HK-2 (cell line): ENCODE measurements at regions not wholly inside any gene's neighbourhood (a gene's known extent, or its start where the extent isn't known, plus 50 kb on each side); places are given as distances from the start of the nearest gene placed in this dataset.
"Not testable (repeated sequence)": the region's sequence is repeated elsewhere in the genome, so short reads cannot be mapped to it uniquely, and the experiment has no call there.

Experiments used
- DNase-seq: peaks from one replicate; pipeline ENCODE4 v3.0.0-alpha.2; 2018; ENCODE audit not compliant: unreplicated experiment

DNA sequence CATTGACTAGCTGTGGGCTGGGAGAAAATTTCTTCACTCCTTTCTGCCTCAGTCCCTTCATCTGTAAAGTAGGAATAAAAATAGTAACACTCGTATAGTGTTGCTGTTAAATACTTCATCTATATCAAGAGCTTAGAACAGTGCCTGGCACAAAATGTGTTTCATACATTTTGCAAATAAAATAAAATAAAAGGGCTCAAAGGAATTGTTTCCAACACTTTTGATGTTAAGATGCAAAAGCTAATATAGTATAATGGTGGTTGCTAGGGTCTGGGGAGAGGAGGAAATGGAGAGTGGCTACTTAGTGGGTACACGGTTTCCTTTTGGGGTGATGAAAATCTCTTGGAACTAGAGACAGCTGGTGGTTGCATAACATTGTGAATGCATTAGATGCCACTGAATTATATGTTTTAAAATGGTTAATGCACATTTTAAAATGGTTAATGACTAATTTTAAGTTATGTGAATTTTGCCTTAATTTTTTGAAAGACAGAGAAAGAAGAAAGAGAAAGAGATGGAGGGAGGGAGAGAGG, 542.1 kb upstream of the ID2 start:
- no peak for DNase-seq

DNA sequence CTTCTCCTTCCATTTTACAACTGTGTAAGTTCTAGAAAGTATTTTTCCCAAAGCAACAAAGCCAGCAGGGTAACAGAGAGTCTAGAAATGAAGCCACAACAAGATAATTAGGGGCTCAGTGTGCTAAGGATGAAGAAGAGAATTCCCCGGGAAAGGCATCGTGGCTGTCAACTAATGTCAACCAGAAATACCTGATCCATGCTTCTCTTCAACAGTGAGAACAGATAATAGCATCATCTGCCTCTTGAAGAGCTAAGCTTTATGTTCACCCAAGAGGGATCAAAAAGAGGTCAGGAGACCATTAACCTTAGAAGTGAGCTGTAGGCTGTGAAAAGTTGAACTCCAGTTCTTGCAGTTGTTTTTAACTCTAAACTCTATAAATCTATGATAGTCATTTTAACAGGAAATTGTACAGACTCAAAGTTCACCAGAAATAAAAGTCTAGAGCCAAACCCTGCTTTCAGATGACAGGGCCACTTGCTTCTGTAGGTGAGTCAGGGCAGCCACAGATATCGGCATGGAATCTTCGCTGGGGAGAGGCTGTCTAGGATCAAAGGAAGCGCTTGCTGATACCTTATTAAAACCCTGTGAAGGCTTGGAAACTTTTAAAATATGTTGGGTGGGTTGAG, 540.7 kb upstream of the ID2 start:
- DNase-seq = no peak

DNA sequence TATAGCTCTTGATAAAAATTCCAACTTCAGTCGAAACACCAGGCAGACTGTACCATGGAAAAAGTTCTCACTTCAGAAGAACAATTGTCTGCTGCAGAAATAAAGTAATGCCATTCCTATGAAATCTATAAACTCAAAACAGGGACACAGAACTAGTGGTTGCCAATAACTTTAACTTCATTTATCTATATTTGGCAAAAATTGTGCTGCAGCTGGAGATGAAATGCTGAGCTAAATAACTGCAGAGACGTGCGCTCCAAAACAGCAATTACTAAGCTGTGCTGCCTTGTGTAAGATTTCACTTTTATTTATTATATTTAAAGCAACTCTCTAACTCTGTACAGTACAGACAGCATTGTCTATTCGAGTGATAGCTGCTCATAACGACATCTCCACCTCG, 540.1 kb upstream of the ID2 start:
- DNase-seq = no peak

DNA sequence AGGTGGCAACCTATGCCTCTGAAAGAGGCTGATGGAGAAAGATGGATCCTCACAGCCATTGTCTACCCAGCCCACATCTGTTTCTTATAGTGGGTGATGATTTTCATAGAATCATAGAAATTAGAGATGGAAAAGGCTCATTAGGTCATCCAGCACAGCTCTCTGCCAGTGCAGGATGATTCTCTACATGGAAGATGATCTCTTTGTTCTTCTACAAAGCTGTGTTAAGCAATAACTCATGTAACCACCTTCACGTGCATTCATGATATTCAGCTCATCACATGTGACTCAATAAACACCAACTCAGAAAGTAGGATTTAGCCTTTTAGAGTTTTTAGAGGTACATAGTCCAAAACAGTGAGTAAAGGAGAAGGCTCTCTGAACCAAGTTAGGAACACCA, 539.4 kb upstream of the ID2 start:
- no peak for DNase-seq

DNA sequence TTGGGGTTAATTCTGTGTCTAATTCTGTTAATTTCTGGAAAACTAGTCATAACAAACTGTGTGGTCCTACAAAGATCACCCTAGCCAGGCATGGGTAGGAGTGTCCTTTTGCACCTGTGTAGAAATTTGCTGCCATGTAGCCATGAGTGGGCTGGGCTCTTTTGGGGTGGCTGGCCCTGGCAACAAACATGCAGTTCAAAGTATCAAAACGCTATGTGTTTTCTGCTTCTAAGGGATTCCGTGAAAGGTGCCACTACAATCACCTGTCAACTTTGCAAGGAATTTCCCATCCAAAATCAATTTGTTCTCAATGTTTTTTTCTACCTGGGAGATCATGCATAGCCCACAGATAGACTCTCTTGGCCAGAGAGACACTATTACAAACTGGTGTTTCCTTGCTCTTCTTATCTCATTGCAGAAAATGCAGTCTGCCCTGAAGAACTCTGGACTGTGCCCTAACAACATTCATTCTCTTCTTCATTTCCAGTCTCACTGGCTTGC, 537.7 kb upstream of the ID2 start:
- no peak for DNase-seq

DNA sequence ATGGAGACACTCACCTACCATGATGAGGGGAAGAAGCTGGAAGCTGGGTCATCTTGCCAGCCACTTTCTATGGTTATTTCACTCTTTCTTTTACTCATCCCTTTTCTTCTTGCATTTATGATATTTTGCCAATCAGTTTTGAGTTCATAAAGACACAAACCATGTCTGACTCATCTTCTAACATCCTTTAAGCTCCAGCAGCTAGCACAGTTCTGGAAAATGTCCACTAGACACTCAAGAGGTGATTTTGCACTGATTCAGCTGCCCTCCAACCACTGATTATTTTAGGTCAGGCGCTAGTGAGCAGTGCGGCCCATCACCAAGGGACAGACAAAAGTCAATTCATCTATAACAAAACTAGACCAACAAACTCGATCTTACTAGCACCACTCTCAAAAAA, 537.1 kb upstream of the ID2 start:
- no peak for DNase-seq

DNA sequence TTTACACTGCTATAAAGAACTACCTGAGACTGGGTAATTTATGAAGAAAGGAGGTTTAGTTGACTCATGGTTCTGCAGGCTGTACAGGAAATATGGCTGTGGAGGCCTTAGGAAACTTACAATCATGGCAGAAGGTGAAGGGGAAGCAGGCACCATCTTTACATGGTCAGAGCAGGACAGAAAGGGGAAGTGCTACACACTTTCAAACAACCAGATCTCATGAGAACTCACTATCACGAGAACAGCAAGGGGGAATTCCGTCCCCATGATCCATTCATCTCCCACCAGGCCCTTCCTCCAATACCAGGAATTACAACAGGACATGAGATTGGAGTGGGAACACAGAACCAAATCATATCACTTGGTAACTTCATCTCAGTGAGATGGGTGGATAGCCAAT, 536.5 kb upstream of the ID2 start:
- DNase-seq = not testable (repeated sequence)

DNA sequence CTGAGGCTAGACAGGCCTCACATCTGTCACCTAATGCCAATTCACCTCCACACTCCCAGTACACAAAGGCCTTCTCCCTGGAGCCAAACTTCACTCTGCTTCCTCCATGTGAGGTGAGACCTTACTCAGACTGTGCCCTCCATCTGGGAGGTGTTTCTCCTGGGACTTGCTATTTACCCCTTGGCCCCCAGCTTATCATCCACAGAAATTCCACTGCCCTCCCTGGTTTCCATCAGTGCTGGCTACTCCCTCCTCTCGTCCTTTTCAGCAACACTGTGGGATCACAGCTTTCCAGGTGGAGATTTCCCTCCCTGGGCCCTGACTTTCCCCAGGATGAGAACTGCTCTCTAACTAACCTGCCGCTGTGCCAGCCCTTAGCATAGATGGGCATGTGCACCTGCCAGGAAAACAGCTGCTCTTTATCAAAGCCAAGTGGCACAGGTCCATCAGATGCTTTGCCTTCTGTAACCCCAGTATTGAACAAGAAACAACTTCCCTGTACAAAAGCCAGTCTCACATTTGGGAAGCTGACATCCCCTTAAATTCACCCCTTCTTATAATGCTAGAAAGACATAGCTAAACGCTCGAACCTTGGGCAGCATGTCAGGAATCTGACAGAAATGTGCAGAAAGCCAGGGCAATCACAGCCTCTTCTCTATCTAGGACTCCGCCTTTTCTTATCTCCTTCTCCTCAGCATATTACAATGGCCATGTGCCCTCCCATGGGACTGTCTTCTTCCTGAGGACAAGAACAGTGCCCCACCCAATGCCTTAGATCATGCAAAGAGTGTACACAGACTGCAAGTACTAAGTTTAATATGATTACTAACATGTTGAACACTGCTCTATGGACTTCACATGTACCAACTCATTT, 535.5 kb upstream of the ID2 start:
- DNase-seq = no peak

DNA sequence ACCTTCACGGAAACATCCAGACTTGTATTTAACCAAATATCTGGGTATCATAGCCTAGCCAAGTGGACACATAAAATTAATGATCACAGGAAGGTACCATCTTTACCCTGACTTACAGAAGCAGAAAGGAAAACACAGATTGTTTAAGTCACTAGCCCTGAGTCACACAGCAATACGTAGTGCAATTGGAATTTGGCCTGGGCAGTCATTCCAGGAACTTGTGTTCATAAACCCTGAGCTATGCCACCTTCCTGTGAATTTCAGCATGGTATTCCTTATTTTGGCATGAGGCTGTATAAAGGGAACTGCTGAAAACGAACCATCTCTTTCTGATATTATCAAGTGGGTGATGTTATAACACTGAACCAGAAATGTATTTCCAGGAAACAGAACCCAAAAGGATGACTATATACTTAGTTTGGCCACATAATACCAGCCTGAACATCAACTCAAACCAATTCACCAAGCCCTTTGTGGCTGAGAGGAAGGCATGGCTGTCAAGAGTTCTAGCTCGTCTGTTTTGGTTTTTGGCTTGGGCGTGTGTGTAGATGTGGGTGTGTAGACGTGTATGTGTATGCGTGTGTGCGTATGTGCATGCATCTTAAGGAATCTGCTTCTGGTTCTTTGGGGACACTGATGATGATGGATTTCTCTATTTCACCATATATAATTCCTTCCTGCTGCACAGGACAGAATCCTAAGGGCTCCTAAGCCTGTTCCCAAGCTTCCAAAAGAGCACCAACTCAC, 533.4 kb upstream of the ID2 start:
- peak; percentile 8 for DNase-seq

DNA sequence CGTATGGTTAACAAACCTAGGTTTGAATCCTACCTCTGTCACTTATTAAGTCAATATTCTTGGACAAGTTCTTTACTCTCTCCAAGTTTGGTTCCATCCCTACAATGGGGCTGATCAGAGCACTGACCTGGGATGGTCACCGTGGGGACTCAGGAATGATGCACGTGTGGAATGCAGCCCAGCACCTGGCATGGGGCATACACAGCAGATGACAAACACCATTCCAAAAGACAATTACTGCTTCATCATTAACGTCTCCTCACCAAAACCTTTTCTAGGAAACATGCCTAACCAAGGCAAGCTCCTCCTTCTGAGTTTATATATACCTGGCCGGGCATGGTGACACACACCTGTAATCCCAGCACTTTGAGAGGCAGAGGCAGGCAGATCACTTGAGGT, 532.9 kb upstream of the ID2 start:
- DNase-seq = no peak

DNA sequence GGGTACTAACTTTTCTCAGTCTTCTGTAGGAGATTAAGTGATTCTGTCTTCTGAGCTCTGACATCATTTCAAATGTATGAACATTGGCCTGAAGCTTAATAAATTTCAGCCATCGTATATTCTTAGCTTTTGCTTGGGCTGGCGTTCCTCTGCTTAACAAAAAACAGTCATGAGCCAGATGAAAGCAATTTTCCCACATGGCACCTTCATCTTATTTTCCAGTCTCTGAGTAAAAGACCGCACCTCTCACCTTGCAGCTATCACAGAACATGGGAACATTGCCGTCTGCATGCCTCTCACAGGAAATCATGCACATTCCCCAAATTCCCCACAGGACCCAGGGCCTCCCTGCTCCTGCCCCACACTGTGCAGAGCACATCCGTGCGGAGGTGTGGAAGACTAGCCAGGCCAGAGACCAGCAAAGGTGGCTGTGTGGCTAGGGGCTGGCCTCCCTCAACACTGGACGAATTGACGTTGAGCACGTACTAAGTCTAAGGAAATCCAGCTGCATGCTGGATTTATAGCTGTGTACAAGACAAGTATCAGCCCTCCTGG, 531.8 kb upstream of the ID2 start:
- no peak for DNase-seq

DNA sequence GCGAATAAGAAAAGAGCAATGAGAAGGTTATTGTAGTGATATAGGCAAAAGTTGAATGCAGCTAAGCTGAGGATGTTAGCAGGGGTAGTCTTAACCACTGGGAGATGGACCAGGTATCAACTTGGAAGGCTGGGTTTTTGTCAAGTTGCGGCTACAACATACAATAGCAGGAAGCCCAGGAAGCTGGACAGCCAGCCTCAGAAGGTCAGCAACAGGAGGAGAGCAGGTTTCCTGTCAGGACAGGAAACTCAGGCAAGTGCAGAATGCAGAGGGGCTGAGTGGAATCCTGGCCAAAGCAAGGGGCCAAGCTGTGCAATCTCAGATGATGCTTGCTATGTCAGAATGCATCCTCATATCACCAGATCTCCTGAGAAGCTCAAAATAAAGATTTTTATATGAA, 530.0 kb upstream of the ID2 start:
- DNase-seq = no peak

DNA sequence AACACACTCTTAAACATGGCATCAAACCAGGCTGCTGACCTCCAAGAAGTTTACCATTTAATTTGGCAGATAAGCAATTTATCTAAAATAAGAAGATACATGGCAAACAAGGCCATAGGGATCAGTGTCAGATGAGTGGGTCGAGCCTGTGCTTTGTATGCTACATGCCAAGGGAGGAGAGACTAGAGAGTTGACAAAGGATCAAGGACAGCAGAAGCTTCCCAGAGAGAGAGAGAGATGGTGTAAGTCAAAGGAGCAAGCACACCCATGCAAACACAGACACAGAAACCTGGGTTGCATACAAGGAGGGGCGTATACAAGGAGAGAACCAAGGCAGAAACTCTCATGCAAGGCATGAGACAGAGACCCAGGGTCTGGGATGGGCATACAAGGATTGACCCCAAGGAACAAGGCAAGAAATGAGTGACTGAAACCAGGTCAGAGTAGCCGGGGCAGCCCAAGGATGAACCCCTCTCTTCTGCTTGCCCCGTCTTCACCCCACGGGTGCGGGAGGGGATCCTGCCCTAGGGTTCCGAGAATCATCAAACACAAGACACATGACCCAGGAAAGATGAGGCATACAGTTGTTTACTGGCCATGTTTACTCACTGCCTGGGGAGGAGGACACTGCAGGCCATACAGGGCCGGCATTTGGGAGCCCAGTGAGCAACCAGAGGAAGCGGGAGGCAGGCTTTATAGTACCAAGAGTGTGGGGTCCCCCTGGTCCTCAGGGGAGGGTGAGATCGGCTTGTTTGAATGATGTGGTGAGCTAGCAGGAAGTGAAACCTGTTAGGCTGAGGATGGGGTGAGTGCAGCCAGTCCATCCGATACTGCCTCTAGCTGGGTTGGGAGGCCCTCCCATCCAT, 529.2 kb upstream of the ID2 start:
- no peak for DNase-seq

DNA sequence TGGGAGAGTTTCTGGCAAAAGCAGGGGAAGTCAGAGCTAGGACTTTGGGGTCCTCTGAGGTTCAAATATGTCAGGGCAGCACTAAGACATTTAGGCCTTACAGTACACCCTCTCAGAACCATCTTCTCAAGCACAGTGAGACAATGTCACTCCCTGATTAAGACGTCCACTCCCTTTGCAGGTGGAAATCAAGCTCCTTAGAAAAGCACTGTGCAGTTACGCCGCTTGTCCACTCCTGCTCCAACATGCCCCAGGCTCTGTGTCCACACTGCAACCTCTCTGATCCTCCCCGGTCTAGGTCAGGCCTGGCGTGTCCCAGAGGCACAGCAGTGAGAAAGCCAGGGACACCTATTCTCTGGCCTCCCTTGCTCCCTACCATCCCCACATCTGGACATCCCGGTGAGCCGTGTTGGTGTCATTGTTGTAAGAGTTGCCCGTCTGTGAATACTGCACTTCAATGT, 528.6 kb upstream of the ID2 start:
- DNase-seq = no peak

DNA sequence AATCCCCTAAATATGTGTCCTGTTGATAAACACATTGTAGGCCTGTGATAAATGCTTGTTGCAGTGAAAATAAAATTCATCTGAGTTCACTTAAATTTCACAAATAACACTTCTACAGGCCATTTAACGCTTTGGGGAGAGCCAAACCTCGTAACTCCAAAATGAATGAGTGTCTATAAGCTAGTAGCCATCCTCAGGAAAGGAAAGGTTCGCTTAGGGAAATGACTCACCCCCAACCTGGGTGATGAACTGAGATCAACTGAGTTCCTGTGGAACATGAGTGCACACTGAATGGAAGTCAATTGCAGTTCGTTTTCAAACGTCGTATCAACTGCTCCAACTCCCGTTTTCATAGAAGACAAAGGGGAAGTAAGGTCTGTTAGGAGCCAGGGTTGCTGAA, 527.6 kb upstream of the ID2 start:
- DNase-seq = no peak

DNA sequence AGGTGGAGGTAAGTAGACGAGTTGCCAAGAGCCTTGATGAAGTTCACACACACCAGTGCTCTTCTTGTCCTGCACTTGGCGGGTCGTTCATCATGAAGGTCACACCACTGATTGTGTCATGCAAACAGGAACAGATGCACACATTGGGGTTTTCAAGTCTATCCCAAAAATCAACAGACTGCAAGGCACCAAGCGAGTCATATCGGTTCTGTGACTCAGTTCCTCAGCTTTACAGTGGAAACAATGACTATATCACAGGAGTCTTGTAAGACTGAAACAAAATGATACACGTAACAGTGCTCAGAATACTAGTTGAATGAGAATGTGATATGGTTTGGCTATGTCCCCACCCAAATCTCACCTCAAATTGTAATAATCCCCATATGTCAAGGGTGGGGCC, 526.9 kb upstream of the ID2 start:
- DNase-seq = no peak

DNA sequence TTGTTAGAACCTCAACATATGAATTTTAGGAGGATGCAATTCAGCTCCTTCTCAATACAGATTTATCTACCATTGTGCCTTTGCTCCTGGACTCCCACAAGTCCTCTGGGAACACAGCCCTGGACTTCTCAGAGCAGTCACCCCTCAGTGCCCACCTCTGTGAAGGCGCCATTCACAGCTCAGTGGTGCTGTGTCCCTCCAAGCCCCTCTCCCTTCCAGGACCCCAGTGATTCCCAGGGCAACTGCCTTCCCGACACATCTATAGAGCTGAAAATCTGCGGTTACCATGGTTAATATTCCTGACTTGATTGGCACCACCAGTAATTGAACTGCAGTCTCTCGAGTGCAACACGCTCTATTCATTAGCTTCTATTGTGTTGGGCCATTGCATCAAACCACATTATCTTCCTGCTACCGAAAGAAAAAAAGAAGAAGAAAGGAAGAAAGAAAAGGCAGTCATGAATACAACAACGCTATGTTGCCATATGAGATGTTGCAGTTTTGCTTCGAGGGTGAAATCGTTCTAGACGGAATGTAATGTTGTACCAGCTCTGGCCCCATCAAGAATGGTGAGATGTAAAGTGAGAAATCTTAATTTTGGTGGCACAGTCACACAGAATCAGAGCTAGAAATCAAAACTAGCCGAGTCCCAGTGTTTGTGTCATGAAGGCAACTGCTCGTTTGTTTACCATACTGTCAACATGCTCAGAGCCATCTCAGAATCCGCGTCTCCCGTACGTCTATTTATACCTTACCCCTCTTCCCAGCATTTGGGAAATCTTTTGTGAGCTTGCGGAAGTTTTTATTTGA, 524.0 kb upstream of the ID2 start:
- no peak for DNase-seq

DNA sequence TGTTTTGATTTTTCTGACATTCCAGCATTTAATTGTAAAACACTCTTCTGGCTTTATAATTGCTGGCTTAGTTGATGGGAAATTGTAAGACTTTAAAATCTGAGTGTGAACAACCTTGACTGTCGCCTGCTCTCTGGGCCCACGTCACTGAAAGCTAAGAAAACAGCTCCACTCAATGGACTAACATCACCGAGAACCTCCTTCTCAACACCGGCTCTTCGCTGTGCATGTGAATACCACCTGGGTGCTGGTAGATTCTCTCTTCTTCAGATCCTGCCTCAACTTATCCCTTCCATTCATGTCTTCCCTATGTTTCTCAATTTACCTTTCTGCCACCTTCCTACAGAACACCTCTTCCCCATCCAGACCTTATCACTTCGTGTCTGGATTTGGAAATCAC, 523.1 kb upstream of the ID2 start:
- DNase-seq = no peak

DNA sequence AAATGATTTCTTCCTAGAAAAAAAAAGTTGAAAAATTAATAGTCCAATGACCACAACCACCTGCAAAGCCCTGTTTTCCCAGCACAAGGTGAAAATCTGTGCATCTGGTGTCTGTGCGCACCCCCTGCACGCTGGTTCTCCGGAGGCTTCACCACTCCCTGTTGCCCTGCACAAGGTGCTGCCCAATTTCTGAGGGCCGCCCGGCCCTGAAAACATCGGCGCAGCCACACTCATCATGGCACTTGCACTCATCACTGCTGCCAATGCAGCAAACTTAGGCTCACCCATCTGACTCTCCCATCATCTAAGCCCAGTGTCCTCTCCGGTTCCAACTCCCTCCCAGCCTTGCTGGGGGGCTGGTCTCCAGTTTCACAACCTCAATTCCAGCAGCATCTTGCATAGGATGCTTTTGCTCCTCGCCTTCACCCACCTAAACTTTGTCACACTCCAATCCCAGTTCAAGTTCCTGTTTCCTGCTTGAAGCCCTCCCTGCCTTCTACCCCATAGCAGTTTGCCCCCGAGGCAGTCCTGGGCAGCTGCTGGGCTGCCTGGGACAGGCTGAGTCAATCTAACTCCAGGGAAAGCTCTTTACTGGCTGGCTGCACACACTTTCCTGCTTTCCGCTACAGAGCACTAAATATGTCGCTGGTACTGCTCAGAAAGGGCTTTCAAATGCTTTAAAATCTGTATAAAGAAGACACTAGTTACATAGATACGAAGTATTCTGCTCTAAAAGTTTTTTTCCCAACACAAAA, 522.5 kb upstream of the ID2 start:
- no peak for DNase-seq
